ENCODE measurements at regions not wholly inside any gene's neighbourhood (a gene's known extent, or its start where the extent isn't known, plus 50 kb on each side); places are given as distances from the start of the nearest gene placed in this dataset.

GRCh38 chr1:228979325-228979699 is 244.0 kb downstream of the RHOU start:
- DNase-seq, result no peak

- DNase-seq, result no peak
These were observed 244.5 kb downstream of the RHOU start for GRCh38 chr1:228979774-228980173.

GRCh38 chr1:228980232-228980937 is 245.1 kb downstream of the RHOU start:
- no peak for DNase-seq

GRCh38 chr1:228982637-228983036 is 247.4 kb downstream of the RHOU start:
- DNase-seq, result no peak

GRCh38 chr1:228983231-228983660 is 248.0 kb downstream of the RHOU start:
- no peak for DNase-seq

- no peak for DNase-seq
These were observed 248.4 kb downstream of the RHOU start for GRCh38 chr1:228983661-228984060.

GRCh38 chr1:228984107-228984506 is 248.8 kb downstream of the RHOU start:
- no peak for DNase-seq

GRCh38 chr1:228984646-228985631 is 249.7 kb downstream of the RHOU start:
- no peak for DNase-seq

- DNase-seq, result no peak
These were observed 250.4 kb downstream of the RHOU start for GRCh38 chr1:228985661-228986060.

GRCh38 chr1:228986093-228986904 is 251.0 kb downstream of the RHOU start:
- DNase-seq, result no peak

GRCh38 chr1:228987286-228987685 is 252.0 kb downstream of the RHOU start:
- no peak for DNase-seq

- DNase-seq, result no peak
These were observed 252.6 kb downstream of the RHOU start for GRCh38 chr1:228987736-228988506.

GRCh38 chr1:228988664-228989063 is 253.4 kb downstream of the RHOU start:
- no peak for DNase-seq

GRCh38 chr1:228989176-228989575 is 253.9 kb downstream of the RHOU start:
- DNase-seq, result no peak

- DNase-seq, result no peak
These were observed 254.4 kb downstream of the RHOU start for GRCh38 chr1:228989676-228989991.

GRCh38 chr1:228989992-228990827 is 254.9 kb downstream of the RHOU start:
- DNase-seq, result peak; percentile 29

- peak; percentile 27 for DNase-seq
These were observed 255.8 kb downstream of the RHOU start for GRCh38 chr1:228990906-228991569.

- DNase-seq, result no peak
These were observed 256.8 kb downstream of the RHOU start for GRCh38 chr1:228992044-228992443.

- DNase-seq, result no peak
These were observed 257.7 kb downstream of the RHOU start for GRCh38 chr1:228992907-228993535.
